ENCODE measurements at regions not wholly inside any gene's neighbourhood (a gene's known extent, or its start where the extent isn't known, plus 50 kb on each side); places are given as distances from the start of the nearest gene placed in this dataset.

DNA sequence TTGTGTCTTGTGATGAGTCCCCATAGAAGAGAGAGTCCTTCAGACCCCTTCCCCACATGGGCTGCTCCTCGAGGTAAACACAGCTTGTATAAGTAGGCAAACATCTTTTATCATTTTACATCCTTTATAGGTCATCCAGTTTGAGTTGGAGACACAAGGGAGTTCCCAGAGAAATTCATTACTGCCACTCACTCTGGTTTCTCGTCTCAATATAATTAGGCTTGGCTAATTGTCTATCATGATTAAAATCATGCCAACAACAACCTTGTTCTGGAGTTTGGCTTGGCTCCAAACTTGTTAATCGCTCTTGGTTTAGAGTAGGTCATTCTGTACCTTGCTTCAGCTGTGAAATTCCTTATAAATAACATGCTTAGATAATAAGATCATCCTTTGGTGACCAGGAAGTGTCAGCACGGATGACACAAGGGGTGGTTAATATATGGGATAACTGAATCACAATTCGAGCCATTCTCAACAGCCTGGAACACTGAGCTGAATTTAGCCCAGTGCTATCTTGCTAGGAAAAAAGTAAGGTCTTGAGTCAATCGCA is 70.7 kb upstream of the DAB1 start:
- H3K27ac ChIP-seq (ENCODE audit: poor library complexity, severe bottlenecking): no peak overlapping the region
- H3K4me1 ChIP-seq (ENCODE audit: insufficient read depth, poor library complexity, severe bottlenecking): peaks cover 8% of the 10 kb centered on the region
- no peaks in the 10 kb centered on the region for H3K9me3 ChIP-seq (ENCODE audit: severe bottlenecking)
- H3K4me3 ChIP-seq (ENCODE audit: severe bottlenecking): no peak overlapping the region
- TF ChIP-seq, protein P1, sequence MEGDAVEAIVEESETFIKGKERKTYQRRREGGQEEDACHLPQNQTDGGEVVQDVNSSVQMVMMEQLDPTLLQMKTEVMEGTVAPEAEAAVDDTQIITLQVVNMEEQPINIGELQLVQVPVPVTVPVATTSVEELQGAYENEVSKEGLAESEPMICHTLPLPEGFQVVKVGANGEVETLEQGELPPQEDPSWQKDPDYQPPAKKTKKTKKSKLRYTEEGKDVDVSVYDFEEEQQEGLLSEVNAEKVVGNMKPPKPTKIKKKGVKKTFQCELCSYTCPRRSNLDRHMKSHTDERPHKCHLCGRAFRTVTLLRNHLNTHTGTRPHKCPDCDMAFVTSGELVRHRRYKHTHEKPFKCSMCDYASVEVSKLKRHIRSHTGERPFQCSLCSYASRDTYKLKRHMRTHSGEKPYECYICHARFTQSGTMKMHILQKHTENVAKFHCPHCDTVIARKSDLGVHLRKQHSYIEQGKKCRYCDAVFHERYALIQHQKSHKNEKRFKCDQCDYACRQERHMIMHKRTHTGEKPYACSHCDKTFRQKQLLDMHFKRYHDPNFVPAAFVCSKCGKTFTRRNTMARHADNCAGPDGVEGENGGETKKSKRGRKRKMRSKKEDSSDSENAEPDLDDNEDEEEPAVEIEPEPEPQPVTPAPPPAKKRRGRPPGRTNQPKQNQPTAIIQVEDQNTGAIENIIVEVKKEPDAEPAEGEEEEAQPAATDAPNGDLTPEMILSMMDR (IDR thresholded peaks at IDR 0.05; ENCODE audit: poor library complexity, severe bottlenecking): no peak
- no peaks in the 10 kb centered on the region for H3K36me3 ChIP-seq (ENCODE audit: low read depth)
- ATAC-seq (ENCODE audit: low read depth) (no peak), DNase-seq (ENCODE audit: low spot score) (no peak)
- peaks cover 2% of the 10 kb centered on the region for H3K27me3 ChIP-seq (ENCODE audit: insufficient read depth, poor library complexity, severe bottlenecking)

DNA sequence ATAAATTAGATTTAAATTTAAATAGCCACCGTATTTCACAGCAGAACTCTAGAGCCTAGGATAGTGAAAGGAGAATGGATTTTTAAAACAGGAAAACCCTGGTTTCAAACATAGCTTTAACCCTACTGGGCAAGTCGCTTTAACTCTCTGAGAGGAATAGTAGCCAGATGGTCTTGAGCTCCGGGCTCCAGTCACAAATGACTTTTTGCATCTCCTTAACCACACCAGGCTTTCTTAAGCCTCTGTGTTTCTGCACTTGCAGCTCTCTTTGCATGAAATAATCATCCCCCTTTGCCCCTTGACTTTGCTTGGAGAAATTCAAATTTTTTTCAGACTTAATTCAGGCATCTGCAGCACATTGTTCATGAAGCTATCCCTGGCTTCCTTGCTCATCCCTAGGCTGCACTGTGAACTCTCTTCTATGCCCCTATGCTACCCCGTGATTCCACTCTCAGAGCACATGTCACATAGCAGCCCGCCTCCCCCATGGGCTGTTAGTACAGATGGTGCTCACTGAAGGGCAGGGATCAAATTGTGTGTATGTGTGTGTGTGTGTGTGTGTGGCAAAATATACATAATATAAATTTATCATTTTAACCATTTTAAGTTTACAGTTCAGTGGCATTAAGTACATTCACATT is 68.8 kb upstream of the DAB1 start:
- no peak for ATAC-seq (ENCODE audit: low read depth)
- Histone ChIP-seq H3K4me1 (ENCODE audit: insufficient read depth, poor library complexity, severe bottlenecking) (peaks cover 14% of the 10 kb centered on the region), H3K4me3 (ENCODE audit: severe bottlenecking) (no peak overlapping the region), H3K9me3 (ENCODE audit: severe bottlenecking) (no peaks in the 10 kb centered on the region), H3K27ac (ENCODE audit: poor library complexity, severe bottlenecking) (no peak overlapping the region), H3K36me3 (ENCODE audit: low read depth) (no peaks in the 10 kb centered on the region), H3K27me3 (ENCODE audit: insufficient read depth, poor library complexity, severe bottlenecking) (peaks cover 2% of the 10 kb centered on the region)
- TF ChIP-seq, protein P1 (IDR thresholded peaks at IDR 0.05; ENCODE audit: poor library complexity, severe bottlenecking): no peak
- no peak for DNase-seq (ENCODE audit: low spot score)

DNA sequence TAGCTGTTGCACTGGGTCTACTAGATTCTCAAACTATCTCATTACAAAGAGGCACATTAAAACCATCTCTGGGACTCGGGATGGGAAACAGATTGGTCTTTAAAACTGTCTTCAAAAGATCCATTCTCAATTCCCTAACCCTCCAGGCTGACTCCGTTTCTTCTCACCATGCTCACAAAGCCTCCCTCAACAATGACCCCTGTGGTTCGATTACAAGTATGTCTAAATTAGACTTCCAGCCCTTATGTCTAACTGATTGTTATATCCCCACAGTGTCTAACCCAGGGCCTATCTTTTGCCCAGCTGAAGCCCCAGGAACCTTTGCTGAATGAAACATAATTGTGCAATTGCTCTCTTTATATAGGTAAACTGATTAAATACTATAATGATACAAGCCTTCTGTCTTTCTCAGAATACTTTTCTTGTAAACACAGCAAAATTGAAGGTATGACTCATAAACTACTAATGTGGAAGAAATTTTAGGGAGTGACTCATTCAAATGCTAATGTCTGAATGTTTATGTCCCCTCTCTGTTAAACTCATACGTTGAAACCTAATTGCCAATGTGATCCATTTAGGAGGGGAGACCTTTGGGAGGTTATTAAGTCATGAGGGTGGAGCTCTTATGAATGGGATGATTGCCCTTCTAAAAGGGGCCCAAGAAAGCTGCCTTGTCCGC is 65.6 kb upstream of the DAB1 start:
- no peaks in the 10 kb centered on the region for H3K36me3 ChIP-seq (ENCODE audit: low read depth)
- peak overlapping the region; percentile 16 for H3K27ac ChIP-seq (ENCODE audit: poor library complexity, severe bottlenecking)
- H3K4me3 ChIP-seq (ENCODE audit: severe bottlenecking): no peak overlapping the region
- H3K9me3 ChIP-seq (ENCODE audit: severe bottlenecking): no peaks in the 10 kb centered on the region
- no peaks in the 10 kb centered on the region for H3K27me3 ChIP-seq (ENCODE audit: insufficient read depth, poor library complexity, severe bottlenecking)
- DNase-seq (ENCODE audit: low spot score): no peak
- H3K4me1 ChIP-seq (ENCODE audit: insufficient read depth, poor library complexity, severe bottlenecking): peaks cover 14% of the 10 kb centered on the region
- peak; percentile 72 for ATAC-seq (ENCODE audit: low read depth)
- TF ChIP-seq, protein P1 (IDR thresholded peaks at IDR 0.05; ENCODE audit: poor library complexity, severe bottlenecking): no peak

DNA sequence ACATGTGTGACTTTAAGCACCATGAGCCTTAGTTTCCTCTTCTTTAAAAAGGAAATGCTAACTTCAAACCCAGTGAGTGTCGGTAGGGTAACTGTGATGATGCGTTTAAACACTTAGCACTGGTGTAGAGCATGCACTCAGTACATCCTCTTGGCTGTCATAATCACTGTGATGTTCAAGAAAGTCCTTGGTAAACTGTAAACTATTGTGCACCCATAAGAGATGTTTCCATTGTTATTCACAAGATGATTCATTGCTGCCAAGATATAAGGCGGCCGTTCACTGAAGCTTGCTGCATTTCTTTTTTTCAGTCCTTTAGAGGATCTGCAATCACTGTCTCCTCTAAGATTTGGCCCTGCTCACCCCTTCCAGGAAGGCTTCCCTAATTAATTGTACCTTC is 61.8 kb upstream of the DAB1 start:
- no peaks in the 10 kb centered on the region for H3K36me3 ChIP-seq (ENCODE audit: low read depth)
- no peak overlapping the region for H3K4me3 ChIP-seq (ENCODE audit: severe bottlenecking)
- TF ChIP-seq, protein P1 (IDR thresholded peaks at IDR 0.05; ENCODE audit: poor library complexity, severe bottlenecking): no peak
- DNase-seq (ENCODE audit: low spot score) (no peak), ATAC-seq (ENCODE audit: low read depth) (peak; percentile 83)
- H3K4me1 ChIP-seq (ENCODE audit: insufficient read depth, poor library complexity, severe bottlenecking): peaks cover 14% of the 10 kb centered on the region
- H3K27me3 ChIP-seq (ENCODE audit: insufficient read depth, poor library complexity, severe bottlenecking): no peaks in the 10 kb centered on the region
- no peak overlapping the region for H3K27ac ChIP-seq (ENCODE audit: poor library complexity, severe bottlenecking)
- H3K9me3 ChIP-seq (ENCODE audit: severe bottlenecking): no peaks in the 10 kb centered on the region

DNA sequence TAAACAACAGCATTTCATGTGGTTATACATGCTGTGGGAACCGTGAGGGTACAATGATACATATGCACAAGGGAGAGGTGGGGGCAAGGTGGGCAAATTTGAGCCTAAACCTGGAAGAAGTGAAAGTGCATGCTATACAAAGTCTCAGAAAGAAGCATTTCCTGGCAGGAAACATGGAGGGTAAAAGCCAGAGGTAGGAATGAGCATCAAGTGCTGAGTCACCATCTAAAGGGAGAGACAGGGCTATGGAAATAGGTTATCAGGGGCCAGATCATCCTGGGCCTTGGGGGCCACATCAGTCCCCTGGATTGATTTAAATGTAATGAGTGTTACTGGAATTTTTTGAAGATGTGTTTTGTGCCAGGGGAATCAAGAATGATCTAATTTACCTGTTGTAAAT is 60.1 kb upstream of the DAB1 start:
- H3K9me3 ChIP-seq (ENCODE audit: severe bottlenecking): no peaks in the 10 kb centered on the region
- DNase-seq (ENCODE audit: low spot score) (no peak), ATAC-seq (ENCODE audit: low read depth) (no peak)
- H3K4me1 ChIP-seq (ENCODE audit: insufficient read depth, poor library complexity, severe bottlenecking): no peaks in the 10 kb centered on the region
- H3K36me3 ChIP-seq (ENCODE audit: low read depth): no peaks in the 10 kb centered on the region
- H3K4me3 ChIP-seq (ENCODE audit: severe bottlenecking): no peak overlapping the region
- H3K27ac ChIP-seq (ENCODE audit: poor library complexity, severe bottlenecking): no peak overlapping the region
- TF ChIP-seq, protein P1 (IDR thresholded peaks at IDR 0.05; ENCODE audit: poor library complexity, severe bottlenecking): no peak
- H3K27me3 ChIP-seq (ENCODE audit: insufficient read depth, poor library complexity, severe bottlenecking): no peaks in the 10 kb centered on the region
